ENCODE measurements at regions not wholly inside any gene's neighbourhood (a gene's known extent, or its start where the extent isn't known, plus 50 kb on each side); places are given as distances from the start of the nearest gene placed in this dataset.

GRCh38 chr3:34626699-34627098 is 828.3 kb downstream of the PDCD6IP start:
- Histone ChIP-seq H3K9me1 (replicated peaks; ENCODE audit: control insufficient read depth, extremely low read depth, insufficient read depth, low read length) (no peaks in the 10 kb centered on the region), H3K79me2 (ENCODE audit: control insufficient read depth, insufficient read depth, low read length) (no peaks in the 10 kb centered on the region), H3K9ac (replicated peaks; ENCODE audit: extremely low read depth, insufficient read depth, low read length) (no peak overlapping the region), H3K27me3 (ENCODE audit: control insufficient read depth in 2 of 2, insufficient read depth in 2 of 2, low read length in 2 of 2) (no peaks in the 10 kb centered on the region), H3K27ac (ENCODE audit: insufficient read depth, low read depth, low read length) (no peak overlapping the region), H3K4me2 (ENCODE audit: insufficient read depth, low read length) (no peak overlapping the region), H3K4me3 (replicated peaks in 1 of 3; ENCODE audit: insufficient read depth in 1 of 3, low read depth in 1 of 3, low read length in 3 of 3) (no peak overlapping the region), H3K4me1 (ENCODE audit: control insufficient read depth, extremely low read depth, insufficient read depth, low read length) (no peaks in the 10 kb centered on the region), H3K36me3 (ENCODE audit: control insufficient read depth in 2 of 2, extremely low read depth in 1 of 2, insufficient read depth in 2 of 2, low read length in 2 of 2) (no peaks in the 10 kb centered on the region), H2AFZ (ENCODE audit: low read depth, low read length) (no peak overlapping the region), H4K20me1 (replicated peaks; ENCODE audit: control insufficient read depth, extremely low read depth, insufficient read depth, low read length) (no peaks in the 10 kb centered on the region), H3K9me3 (replicated peaks; ENCODE audit: control insufficient read depth, insufficient read depth, low read length) (no peaks in the 10 kb centered on the region)
- intact Hi-C loops (cut with micrococcal nuclease) (no loop called here), dilution Hi-C loops (cut with MboI; ENCODE audit: extremely low pct_ligation_motif_present, low sequenced_read_pairs) (no loop called here)
- TF ChIP-seq, protein P1, sequence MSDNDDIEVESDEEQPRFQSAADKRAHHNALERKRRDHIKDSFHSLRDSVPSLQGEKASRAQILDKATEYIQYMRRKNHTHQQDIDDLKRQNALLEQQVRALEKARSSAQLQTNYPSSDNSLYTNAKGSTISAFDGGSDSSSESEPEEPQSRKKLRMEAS (IDR thresholded peaks at IDR 0.05; ENCODE audit: insufficient read depth, insufficient read length) = no peak
- TF ChIP-seq GATA2 (IDR thresholded peaks at IDR 0.05; ENCODE audit: insufficient read depth, insufficient read length, low read depth, low read length) (no peak), POLR2A (IDR thresholded peaks at IDR 0.05; ENCODE audit: low read depth, low read length) (no peak), JUN (IDR thresholded peaks at IDR 0.05; ENCODE audit: borderline replicate concordance, insufficient read depth, insufficient read length, low read depth) (no peak), POLR2AphosphoS5 (IDR thresholded peaks at IDR 0.05; ENCODE audit: insufficient read depth, low read depth, low read length) (no peak), FOS (IDR thresholded peaks at IDR 0.05; ENCODE audit: borderline replicate concordance, insufficient read depth, low read length) (no peak), EZH2 (IDR thresholded peaks at IDR 0.05; ENCODE audit: borderline replicate concordance, low read depth, low read length, severe bottlenecking) (no peak), MYC (IDR thresholded peaks at IDR 0.05; ENCODE audit: low read depth, low read length) (no peak)
- TF ChIP-seq, protein P2, sequence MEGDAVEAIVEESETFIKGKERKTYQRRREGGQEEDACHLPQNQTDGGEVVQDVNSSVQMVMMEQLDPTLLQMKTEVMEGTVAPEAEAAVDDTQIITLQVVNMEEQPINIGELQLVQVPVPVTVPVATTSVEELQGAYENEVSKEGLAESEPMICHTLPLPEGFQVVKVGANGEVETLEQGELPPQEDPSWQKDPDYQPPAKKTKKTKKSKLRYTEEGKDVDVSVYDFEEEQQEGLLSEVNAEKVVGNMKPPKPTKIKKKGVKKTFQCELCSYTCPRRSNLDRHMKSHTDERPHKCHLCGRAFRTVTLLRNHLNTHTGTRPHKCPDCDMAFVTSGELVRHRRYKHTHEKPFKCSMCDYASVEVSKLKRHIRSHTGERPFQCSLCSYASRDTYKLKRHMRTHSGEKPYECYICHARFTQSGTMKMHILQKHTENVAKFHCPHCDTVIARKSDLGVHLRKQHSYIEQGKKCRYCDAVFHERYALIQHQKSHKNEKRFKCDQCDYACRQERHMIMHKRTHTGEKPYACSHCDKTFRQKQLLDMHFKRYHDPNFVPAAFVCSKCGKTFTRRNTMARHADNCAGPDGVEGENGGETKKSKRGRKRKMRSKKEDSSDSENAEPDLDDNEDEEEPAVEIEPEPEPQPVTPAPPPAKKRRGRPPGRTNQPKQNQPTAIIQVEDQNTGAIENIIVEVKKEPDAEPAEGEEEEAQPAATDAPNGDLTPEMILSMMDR (IDR thresholded peaks at IDR 0.05; ENCODE audit: extremely low read depth in 1 of 2, insufficient read depth in 1 of 2, low read depth in 1 of 2, low read length in 2 of 2) = no peak
- no TSS peak for BruUV-seq (replicated peaks)
- POLR2A ChIA-PET = no interaction called here
- DNase-seq (ENCODE audit: low read depth, low spot score) (no peak), FAIRE-seq (no peak)
- CTCF ChIA-PET = interaction anchor here (0.8 to 1.8 kb wide), 2 partner anchors 22 to 57 kb away, joined by 3 to 4 read pairs; no protein-coding TSS in a partner anchor

All from endothelial cell of umbilical vein (primary cell).